ENCODE measurements at regions not wholly inside any gene's neighbourhood (a gene's known extent, or its start where the extent isn't known, plus 50 kb on each side); places are given as distances from the start of the nearest gene placed in this dataset.

- intact Hi-C loops (cut with micrococcal nuclease), result no loop called here
- no peaks in the 10 kb centered on the region for H3K9me3 ChIP-seq (replicated peaks; ENCODE audit: control insufficient read depth, insufficient read depth, low read length)
- BruUV-seq (replicated peaks), result no TSS peak
- H3K79me2 ChIP-seq (ENCODE audit: control insufficient read depth, insufficient read depth, low read length), result no peaks in the 10 kb centered on the region
- TF ChIP-seq CTCF (IDR thresholded peaks at IDR 0.05; ENCODE audit: extremely low read depth in 1 of 2, insufficient read depth in 1 of 2, low read depth in 1 of 2, low read length in 2 of 2), result no peak
- no peak for TF ChIP-seq POLR2A (IDR thresholded peaks at IDR 0.05; ENCODE audit: low read depth, low read length)
- no peak for TF ChIP-seq JUN (IDR thresholded peaks at IDR 0.05; ENCODE audit: borderline replicate concordance, insufficient read depth, insufficient read length, low read depth)
- no peak for TF ChIP-seq POLR2AphosphoS5 (IDR thresholded peaks at IDR 0.05; ENCODE audit: insufficient read depth, low read depth, low read length)
- TF ChIP-seq MYC (IDR thresholded peaks at IDR 0.05; ENCODE audit: low read depth, low read length), result no peak
- no peak for TF ChIP-seq EZH2 (IDR thresholded peaks at IDR 0.05; ENCODE audit: borderline replicate concordance, low read depth, low read length, severe bottlenecking)
- TF ChIP-seq FOS (IDR thresholded peaks at IDR 0.05; ENCODE audit: borderline replicate concordance, insufficient read depth, low read length), result no peak
- no peak for TF ChIP-seq MAX (IDR thresholded peaks at IDR 0.05; ENCODE audit: insufficient read depth, insufficient read length)
- TF ChIP-seq GATA2 (IDR thresholded peaks at IDR 0.05; ENCODE audit: insufficient read depth, insufficient read length, low read depth, low read length), result no peak
- H3K27ac ChIP-seq (ENCODE audit: insufficient read depth, low read depth, low read length), result no peak overlapping the region
- FAIRE-seq (no peak), DNase-seq (ENCODE audit: low read depth, low spot score) (no peak)
- ChIA-PET CTCF (no interaction called here), POLR2A (no interaction called here)
- H4K20me1 ChIP-seq (replicated peaks; ENCODE audit: control insufficient read depth, extremely low read depth, insufficient read depth, low read length), result no peaks in the 10 kb centered on the region
- H3K27me3 ChIP-seq (ENCODE audit: control insufficient read depth in 2 of 2, insufficient read depth in 2 of 2, low read length in 2 of 2), result no peaks in the 10 kb centered on the region
- H3K4me3 ChIP-seq (replicated peaks in 1 of 3; ENCODE audit: insufficient read depth in 1 of 3, low read depth in 1 of 3, low read length in 3 of 3), result no peak overlapping the region
- no peak overlapping the region for H3K9ac ChIP-seq (replicated peaks; ENCODE audit: extremely low read depth, insufficient read depth, low read length)
- dilution Hi-C loops (cut with MboI; ENCODE audit: extremely low pct_ligation_motif_present, low sequenced_read_pairs), result no loop called here
- no peak overlapping the region for H2AFZ ChIP-seq (ENCODE audit: low read depth, low read length)
- no peaks in the 10 kb centered on the region for H3K9me1 ChIP-seq (replicated peaks; ENCODE audit: control insufficient read depth, extremely low read depth, insufficient read depth, low read length)
- no peaks in the 10 kb centered on the region for H3K4me1 ChIP-seq (ENCODE audit: control insufficient read depth, extremely low read depth, insufficient read depth, low read length)
- H3K4me2 ChIP-seq (ENCODE audit: insufficient read depth, low read length), result no peak overlapping the region
- no peaks in the 10 kb centered on the region for H3K36me3 ChIP-seq (ENCODE audit: control insufficient read depth in 2 of 2, extremely low read depth in 1 of 2, insufficient read depth in 2 of 2, low read length in 2 of 2)
Measured at GRCh38 chr5:29720954-29721353, 1472.5 kb upstream of the CDH6 start.

Measured in endothelial cell of umbilical vein (primary cell).